22Rv1 (cell line): ENCODE measurements at regions not wholly inside any gene's neighbourhood (a gene's known extent, or its start where the extent isn't known, plus 50 kb on each side); places are given as distances from the start of the nearest gene placed in this dataset.

Experiments
- CTCF ChIP-seq: fragments of 450-650 bp; IDR thresholded peaks from 2 replicates; pipeline ENCODE4 v1.5.1; 2017; ENCODE audit warnings: mild to moderate bottlenecking
- ZFX ChIP-seq: fragments of 450-650 bp; IDR thresholded peaks from 2 replicates; pipeline ENCODE4 v1.6.1; 2017; ENCODE audit warnings: antibody characterized with exemption, borderline replicate concordance

GRCh38 chr4:66849596-66849995 is 695.7 kb downstream of the CENPC start:
- no peak for TF ChIP-seq CTCF
- no peak for TF ChIP-seq ZFX
